ENCODE measurements at regions not wholly inside any gene's neighbourhood (a gene's known extent, or its start where the extent isn't known, plus 50 kb on each side); places are given as distances from the start of the nearest gene placed in this dataset.
"Not testable (repeated sequence)": the region's sequence is repeated elsewhere in the genome, so short reads cannot be mapped to it uniquely, and the experiment has no call there.

- no peak for TF ChIP-seq CTCF (IDR thresholded peaks at IDR 0.05)
- TF ChIP-seq ZFX (IDR thresholded peaks at IDR 0.05; ENCODE audit: borderline replicate concordance): no peak
- no peak overlapping the region for H3K27ac ChIP-seq
Observed at GRCh38 chrX:76605390-76605789, 177.9 kb downstream of the MAGEE1 start.

- TF ChIP-seq ZFX (IDR thresholded peaks at IDR 0.05; ENCODE audit: borderline replicate concordance) (no peak), CTCF (IDR thresholded peaks at IDR 0.05) (no peak)
- H3K27ac ChIP-seq: no peak overlapping the region
Observed at GRCh38 chrX:76617020-76617419, 189.5 kb downstream of the MAGEE1 start.

DNA sequence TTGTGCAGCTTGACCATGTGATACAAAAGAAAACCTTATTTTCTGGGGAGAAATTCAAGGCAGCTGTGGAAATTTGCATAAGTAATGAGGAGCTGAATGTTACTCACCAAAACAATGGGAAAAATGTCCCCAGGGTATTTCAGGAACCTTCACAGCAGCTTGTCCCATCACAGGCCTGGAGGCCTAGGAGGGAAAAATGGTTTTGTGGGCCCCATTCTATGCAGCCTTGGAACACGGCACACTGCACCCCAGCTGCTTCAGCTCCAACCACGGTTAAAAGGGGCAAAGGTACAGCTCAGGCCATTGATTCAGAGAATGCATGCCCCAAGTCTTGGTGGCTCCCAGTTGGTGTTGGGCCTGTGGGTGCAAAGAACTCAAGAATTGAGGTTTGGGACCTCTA, 216.1 kb downstream of the MAGEE1 start:
- TF ChIP-seq CTCF (IDR thresholded peaks at IDR 0.05): no peak
- no peak for TF ChIP-seq ZFX (IDR thresholded peaks at IDR 0.05; ENCODE audit: borderline replicate concordance)

DNA sequence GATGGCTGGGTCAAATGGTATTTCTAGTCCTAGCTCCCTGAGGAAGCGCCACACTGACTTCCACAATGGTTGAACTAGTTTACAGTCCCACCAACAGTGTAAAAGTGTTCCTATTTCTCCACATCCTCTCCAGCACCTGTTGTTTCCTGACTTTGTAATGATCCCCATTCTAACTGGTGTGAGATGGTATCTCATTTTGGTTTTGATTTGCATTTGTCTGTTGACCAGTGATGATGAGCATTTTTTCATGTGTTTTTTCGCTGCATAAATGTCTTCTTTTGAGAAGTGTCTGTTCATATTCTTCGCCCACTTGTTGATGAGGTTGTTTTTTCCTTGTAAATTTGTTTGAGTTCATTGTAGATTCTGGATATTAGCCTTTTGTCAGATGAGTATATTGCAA, 223.9 kb downstream of the MAGEE1 start:
- not testable (repeated sequence) for H3K27ac ChIP-seq

More for the DNA sequence above, 216.1 kb downstream of the MAGEE1 start:
- H3K27ac ChIP-seq: no peak overlapping the region

DNA sequence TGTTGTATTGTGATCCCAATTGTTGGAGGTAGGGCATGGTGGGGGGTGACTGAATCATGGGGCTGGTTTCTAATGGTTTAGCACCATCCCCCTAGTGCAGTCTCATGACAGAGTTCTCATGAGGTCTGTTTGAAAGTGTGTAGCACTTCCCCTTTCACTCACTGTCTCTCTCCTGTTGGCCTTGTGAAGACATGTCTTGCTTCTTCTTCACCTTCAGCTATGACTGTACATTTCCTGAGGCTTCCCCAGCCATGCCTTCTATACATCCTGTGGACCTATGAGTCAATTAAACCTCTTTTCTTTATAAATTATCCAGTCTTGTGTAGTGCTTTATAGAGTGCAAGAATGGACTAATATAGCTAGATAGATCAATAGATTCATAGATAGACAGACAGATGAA, 230.0 kb downstream of the MAGEE1 start:
- no peak for TF ChIP-seq ZFX (IDR thresholded peaks at IDR 0.05; ENCODE audit: borderline replicate concordance)
- no peak for TF ChIP-seq CTCF (IDR thresholded peaks at IDR 0.05)
- H3K27ac ChIP-seq: no peak overlapping the region
